Stimulated activated CD8-positive, alpha-beta memory T cell treated with anti-CD3 and anti-CD28 coated beads, Interleukin-12 subunit alpha, Interleukin-12 subunit beta, amount 100 ng/mL, for 24 hours (primary cell): ENCODE measurements at regions not wholly inside any gene's neighbourhood (a gene's known extent, or its start where the extent isn't known, plus 50 kb on each side); places are given as distances from the start of the nearest gene placed in this dataset.

Source experiments
- DNase-seq: peaks from one replicate; pipeline ENCODE4 v3.0.0-alpha.2; 2020; ENCODE audit errors: extremely low read depth

DNA sequence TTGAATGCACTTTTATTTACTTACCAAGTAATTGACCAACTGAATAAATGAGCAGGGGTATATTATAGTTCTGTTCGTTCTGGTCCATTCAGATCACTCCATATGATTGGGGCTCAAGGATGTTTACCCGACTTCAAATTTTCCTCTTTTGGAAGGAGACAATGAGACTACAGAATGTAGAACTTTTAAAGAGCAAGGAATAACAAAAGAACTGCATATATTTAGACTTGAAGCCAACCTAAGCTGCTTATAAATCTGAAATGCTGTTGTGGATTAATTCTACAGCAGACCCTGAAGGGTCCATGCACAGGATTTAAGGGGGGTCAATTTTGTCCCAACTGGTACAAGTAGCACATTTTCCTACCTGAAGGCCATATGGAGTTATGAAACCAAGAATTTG is 610.8 kb downstream of the RAB28 start:
- DNase-seq, result no peak

DNA sequence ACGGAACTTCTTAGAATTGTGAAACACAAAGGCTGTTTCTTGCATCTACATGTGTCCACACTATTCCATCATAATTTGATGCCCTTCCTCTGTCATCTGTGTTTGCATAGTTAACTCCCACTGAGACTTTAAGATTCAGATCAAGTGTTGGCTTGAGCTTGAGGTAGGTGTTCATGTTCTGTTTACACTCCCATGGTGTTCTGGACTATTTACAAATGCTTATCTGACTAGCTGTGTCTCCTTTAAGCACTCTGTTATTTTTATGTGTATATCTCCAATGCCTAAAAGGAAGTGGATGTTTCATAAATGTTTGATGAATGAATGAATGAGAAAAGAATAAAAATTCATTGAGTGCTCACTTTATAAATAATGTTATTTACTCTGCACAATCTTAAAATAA is 622.7 kb downstream of the RAB28 start:
- DNase-seq, result no peak

DNA sequence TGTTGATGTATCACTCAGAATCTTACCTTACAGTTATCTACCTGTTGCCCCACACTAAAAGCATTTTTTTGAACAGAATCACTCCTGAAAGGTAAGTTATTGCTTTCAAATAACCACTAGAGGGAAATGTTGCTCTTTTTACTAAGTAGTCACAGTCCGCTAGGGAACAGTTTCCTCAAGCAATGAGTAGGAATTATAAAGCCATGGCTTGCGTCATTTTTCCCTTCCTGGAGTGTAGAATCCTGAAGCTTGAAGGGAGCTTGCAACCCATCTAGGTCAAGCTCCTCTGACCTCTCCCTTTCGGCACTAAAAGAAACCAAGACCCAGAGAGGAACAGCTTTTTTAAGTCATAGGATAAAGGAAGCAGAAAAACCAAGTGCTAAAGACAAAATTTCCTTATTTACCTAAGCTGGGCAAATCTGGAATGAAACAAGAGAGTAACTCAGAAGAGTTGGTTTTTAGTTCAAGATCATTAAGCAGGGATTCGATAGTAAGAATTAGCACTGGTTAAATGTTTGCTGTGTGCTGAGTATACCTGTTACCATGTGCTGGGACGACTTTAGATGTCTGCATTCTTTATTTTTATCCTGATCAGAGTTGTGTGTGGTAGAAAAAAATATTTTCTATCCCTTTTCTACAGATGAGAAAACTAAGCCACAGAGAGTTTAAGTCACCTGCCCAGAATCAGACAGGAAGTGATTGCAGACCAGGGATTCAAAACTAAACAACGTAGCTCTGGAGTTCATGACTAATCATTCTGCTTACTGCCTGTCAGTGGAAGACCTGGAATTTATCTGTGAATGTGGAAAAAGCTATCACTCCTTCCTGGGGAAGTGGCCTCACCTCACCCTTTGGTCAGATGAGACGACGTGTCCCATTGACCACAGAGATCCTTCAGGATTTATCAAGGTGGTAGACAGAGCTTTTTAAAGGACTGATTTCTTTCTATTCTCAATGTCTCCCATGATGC is 631.5 kb downstream of the RAB28 start:
- no peak for DNase-seq

DNA sequence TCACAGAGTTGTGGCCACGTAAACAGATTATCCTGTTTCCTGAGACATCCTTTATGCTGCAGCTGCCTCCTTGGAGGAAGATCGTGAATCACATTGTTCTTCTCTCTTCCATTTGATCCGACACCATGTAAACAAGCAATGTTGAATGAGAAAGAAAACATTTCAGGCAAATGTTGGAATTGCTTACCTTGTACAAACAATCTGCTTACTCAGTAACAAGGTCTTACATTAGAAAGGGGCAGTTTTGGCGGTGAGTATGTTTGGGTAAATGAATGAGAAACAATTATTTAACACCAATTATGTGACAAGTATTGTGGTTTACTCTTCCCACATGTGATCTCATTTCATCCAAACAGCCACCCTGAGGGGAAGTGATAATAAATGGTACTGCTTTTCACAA is 637.8 kb downstream of the RAB28 start:
- DNase-seq, result no peak

DNA sequence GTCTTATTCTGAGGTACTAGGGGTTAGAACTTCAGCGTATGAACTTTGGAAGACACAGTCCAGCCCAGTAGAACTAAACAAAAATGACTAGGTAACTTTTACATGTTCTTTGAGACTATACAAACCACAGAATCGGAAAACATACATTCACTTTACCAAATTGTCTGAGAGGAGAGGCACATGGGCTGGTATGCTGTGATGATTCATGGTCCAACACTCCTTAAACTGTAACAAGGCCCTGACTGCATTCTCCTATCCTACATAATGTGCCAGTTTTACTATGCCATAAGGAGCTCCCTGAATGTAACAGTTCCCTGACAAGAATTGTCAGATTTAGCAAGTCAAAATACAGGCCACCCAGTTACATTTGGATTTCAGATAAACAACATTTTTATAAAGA is 640.0 kb downstream of the RAB28 start:
- no peak for DNase-seq

DNA sequence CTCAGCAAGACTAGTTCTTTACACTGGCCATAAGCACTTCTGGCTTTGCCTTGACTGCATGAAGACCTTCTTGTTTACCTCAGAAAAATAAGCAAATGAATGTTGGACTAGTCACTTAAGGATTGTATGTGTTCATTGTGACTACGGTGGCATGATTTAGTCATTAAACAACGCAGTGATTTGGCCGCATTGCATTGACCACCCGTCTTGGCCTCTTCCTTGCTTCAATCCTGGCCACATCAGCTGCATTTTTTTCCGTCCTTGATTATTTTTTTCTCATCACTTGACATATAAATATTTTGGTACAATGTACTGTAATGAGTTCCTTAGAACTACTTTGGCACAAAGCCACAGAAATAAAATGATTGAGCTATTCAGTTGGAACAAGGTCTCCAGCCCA is 656.2 kb downstream of the RAB28 start:
- no peak for DNase-seq

DNA sequence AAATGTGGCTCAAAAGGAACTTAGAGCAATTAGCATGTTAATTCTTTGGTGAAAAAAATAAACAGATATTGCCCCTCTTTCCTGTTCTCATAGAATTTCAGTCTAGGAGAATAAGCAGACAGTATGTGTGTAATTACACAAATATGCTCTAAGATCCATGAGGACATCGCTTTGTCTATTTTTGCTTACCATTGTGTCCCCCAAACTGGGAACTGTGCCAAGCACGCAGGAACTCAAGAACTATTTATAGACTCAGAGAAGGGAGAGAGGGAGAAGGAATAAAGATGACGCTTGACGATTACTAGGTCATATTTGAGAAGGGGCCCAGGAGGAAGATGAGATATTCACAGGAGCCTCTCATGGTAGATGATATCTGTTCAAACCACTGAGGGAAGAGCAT is 692.6 kb downstream of the RAB28 start:
- no peak for DNase-seq

DNA sequence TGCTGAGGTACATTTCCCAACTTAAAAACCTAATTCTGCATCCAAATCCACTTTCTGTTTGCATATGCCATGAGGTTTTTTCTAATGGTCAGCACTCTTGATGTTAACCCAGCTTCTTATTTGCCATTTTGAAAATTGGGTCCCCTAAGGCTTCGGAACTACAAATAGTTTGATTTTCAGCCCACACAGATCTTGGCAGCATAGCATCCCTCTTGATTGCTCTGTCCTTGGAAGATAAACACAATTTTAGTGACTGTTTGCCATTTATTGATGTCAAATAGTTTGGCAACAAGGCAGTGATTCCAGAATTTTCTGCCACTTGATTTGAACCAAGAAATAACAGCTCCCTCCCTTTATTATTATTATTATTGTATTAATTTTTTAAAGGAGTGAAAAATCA is 696.9 kb downstream of the RAB28 start:
- DNase-seq, result no peak

DNA sequence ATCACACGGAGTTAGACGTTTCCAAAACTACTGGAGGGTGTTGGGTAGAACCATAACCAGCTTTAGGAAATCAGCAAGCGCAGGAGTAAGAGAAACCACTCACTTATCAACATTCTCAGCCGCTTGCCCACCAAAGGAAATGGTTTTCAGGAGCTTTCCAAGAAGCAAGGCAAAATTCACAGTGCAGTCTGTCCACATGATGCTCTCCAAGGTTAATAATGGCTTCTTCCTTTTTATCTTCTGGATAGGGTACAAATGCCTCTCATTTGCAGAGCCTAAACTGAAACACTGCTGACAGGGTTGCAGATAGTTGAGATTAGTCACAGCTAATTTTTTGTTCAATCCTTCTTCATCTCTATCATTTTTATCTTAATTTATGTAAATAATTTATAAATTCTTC is 705.4 kb downstream of the RAB28 start:
- DNase-seq, result no peak

DNA sequence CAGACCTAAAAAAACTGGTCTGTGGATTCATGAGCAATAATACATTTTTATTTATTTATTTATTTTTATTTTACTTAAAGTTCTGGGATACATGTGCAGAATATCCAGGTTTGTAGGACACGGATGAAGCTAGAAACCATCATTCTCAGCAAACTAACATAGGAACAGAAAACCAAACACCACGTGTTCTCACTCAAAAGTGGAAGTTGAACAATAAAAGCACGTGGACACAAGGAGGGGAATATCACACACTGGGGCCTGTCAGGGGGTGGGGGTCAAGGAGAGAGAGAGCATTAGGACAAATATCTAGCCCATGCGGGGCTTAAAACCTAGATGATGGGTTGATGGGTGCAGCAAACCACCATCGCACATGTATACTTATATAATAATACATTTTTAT is 705.9 kb downstream of the RAB28 start:
- DNase-seq, result no peak

DNA sequence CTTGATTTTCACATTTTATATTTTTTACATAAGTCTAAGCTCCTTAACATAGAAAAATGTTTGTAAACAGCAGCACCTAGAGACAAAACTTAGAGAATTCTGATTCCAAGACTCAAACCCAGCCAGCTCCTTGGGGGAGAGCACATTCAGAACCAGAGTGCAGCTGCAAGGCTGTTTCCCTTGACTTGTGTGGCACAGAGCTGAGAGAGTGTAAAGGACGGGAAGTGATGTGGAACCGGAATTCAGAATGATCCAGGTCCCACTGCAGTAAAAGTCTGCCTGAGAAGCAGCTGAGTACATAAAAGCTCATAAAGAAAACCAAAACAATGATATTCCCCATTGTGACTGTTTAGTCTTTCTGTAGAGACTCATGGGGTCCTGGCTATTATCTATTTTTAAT is 713.8 kb downstream of the RAB28 start:
- DNase-seq, result no peak

DNA sequence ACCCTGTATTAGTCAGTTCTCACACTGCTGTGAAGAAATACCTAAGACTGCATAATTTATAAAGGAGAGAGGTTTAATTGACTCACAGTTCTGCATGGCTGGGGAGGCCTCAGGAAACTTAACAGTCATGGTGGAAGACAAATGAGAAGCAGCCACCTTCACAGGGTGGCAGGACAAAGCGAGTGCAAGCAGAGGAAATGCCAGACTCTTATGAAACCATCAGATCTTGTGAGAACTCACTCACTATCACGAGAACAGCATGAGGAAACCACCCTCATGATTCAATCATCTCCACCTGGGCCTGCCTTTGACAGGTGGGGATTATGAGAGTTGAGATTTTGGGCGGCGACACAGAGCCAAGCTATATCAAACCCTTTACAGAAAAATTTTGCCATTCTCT is 722.4 kb downstream of the RAB28 start:
- DNase-seq, result no peak

DNA sequence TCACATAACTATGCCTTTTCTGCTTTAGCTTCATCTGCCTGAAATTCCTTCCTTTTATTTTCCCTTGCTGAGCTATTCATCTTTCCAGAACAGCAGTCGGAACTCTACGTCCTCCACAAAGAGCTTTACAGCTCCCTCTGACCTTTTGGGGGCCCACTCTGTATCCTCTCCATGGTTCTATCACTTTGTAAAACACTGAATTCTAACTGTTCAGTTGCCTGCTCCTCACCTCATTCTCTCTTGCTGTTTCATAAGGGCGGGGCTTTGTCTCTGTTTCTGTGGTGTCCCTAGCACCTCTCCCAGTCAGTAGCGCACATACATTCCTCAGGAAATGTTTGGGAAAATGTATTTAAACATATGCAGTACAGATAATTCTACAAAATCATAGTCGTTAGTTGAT is 737.0 kb downstream of the RAB28 start:
- DNase-seq, result no peak

DNA sequence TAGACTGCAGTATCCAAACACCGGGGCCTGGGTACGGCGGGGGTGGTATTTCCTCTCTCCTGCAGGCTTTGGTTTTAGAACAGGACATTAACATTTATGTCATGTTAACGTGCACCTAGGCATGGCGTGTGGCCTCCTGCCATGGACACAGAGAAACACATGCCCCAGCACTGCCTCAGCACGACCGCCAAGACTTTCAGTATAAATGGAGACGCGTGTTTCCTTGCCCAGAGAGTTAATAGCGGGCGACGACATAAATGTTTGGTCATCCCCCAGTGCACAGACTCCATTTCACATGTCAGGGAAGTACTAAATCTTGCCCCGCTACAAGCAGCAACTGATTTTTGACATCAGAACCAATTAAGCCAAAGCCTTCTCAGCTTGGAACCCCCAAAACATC is 737.9 kb downstream of the RAB28 start:
- DNase-seq, result no peak

DNA sequence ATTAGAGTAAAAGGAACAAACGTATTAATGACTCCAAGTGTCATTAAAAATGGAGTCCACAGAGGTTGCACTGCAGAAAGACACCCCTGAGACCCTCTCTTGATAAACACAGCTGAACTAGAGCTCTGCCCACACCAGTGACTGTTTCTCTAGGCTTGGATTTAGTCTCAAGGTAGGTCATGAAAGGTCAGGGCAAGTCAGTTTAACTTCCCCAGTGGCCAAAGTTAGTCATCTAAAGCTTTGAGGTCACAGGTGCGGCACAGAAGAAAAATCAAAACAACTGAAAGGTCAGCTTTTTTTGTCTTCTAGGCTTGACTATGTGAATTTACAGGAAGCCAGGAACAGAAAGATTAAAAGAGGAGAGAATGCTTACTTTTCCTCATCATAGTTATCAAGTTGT is 749.6 kb downstream of the RAB28 start:
- no peak for DNase-seq

DNA sequence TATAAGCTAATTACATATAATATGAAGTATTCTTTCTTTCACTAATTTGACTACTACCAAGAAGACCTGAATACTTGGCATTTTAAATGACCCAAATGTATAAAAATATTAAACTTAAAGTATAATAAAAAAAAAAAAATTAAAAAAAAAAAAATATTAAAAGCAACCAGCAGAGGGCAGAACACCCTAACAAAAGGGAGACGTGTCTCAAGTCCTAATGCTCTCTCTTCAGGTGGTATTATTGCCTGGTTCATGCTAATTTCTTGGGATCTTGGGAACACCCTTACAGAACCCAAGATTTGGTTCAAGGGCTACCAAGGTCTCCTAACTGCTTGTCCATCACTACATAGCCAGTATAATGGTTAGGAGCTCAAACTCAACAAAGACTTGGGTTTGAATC is 754.8 kb downstream of the RAB28 start:
- DNase-seq, result no peak

DNA sequence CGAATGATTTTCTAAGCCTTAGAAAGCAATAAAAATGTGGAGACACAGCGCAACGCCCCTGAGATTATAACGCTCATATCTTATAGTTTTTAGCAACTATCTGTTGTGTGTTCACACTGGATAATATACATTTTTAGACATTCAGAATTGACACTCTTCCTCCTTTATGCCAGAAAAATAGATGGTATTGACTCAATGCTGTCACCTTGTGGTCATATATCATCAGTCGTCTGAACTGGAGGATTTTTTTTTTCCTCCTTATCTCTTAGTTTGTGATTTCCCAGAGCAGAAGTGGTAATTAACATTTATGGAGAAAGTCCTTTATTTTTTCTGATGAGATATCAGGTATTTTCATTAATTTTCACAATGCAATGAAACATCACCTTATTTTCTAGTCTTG is 759.6 kb downstream of the RAB28 start:
- DNase-seq, result no peak

DNA sequence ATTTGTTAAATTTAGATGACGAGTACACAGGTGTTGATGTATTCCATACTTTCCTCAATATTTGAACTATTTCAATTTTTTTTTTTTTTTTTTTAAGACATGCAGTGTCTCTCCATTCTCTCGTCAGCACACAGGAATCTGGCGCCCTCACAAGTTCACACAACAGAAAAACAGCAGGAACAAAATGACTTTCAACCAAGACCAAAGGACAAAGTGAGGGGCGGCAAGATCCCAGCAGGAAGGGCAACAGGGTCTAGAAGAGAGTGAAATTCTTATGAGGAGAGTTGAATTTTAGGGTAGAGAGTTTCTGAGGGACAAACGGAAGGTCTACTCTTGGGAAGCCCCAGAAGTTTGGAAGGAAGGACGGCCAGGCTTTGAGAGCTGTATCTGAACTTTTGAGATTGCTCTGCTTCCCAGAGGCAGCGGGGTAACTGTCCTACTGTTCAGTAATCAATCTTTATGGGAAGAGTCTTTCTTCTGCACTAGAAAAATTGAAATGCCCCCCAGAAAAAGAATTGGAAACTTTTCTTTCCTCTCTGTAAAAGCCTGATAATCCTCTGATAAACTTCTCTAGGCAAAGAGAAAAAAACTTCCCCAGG is 760.2 kb downstream of the RAB28 start:
- no peak for DNase-seq

DNA sequence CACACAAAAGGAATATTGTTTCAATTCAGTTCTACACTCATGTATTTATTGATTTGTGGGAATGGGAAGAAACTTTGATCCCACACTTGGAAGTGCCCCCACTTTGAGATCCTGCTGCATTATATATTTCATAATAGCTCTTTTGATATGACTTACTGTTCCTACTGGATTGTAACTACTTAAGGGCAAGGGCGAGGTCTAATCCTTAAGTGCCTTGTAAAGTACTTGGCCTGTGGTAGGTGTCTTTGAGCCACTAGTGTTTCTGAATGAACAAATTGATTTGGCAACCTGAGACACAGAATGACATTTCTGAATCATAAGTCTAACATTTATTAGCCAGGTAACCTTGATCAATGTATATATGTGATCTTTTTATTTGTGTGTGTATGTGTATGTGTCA is 767.2 kb downstream of the RAB28 start:
- no peak for DNase-seq

DNA sequence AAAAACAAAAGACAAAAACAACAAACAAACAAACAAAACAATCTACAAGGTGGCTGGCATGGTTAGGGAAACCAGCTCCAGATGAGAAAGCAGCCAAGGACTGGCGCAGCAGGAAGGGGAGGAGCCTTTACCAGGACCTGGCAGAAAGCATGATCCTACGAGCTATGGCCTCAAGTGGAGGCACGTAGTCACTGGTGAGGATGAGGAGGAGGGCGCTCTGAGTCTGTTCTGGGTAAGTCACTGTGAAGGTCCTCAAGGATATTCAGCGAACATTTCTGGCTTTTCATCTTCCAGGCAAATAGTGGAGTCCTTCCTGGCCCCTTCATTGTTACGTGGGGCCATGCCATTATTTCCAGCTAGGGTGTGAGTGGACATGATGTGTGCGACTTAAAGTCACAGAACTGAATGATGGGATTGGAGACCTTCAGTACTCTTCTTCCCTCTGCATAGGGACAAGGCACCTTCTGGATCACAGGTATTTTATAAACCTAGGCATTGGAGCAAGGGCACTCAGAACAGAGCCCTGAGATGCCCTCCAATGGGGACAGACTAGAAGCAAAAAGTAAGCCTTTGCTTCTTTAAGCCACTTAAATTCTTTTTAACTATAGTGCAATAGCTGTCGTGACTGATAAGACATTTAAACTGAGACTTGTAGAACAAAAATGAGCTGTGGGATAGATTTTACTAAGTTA is 771.3 kb downstream of the RAB28 start:
- DNase-seq, result no peak

DNA sequence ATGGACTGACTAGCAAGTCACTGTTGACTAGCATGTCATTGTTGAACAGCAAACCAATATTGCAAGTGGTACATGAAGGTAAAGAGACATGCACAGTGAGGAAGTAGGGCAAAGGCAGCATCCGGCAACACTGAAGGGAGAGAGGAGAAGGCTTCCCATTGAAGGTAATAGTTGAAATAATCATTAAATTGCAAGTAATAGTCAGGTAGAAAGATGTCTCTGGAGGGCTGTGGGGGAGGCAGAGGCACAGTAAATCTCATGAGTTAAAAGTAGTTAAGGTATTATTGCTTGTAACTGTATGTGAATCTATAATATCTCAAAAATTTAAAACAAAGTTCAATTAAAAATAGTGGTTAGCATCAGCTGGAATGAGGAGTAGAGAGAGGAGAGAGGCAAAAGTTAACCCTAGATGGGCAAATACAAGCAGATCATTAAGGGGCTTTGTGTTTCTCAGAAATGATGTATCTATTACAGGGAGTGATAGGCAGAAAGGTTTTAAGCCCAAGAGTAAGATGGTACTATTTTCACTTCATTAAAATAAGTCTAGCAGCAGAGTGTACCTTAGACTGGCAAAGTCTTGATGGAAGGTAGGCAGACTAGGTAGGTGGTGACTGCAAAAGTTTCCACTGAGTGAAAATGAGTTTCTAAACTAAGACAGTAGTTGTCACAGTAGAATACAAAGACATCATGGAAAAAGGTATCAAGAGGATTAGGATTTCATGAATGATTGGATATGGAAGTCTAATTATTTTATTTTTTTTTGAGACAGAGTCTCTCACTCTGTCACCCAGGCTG is 776.6 kb downstream of the RAB28 start:
- DNase-seq, result no peak

DNA sequence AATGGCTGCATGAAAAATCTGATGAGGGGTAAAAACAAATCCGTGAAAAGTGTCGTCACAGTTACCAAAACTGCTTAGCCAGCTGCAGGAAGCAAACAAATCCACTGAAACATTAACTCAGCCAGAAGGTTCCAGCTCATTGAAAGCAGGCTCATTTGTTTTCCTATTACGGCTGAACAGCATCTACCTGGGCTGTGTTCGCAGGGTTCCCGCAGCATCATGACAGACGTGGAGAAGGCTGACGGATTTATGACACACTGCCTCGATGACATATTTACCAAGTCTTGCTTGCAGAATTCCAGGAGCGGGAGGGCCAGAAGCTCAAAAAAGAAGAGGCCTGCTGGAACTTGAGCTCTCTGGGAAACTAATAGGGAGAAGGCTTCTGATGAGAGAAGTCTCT is 781.1 kb downstream of the RAB28 start:
- no peak for DNase-seq
